Endodermal cell (in vitro differentiated cells): ENCODE measurements at regions not wholly inside any gene's neighbourhood (a gene's known extent, or its start where the extent isn't known, plus 50 kb on each side); places are given as distances from the start of the nearest gene placed in this dataset.

Experiments used
- DNase-seq: peaks from one replicate; pipeline ENCODE4 v3.0.0-alpha.2; 2017
- H3K27ac ChIP-seq: 2 replicates; pipeline ENCODE4 v1.5.1; 2013; ENCODE audit warnings: mild to moderate bottlenecking, low read depth, low read length, moderate library complexity
- H3K27me3 ChIP-seq: 2 replicates; pipeline ENCODE4 v1.6.1; 2013; ENCODE audit warnings: mild to moderate bottlenecking, low read length, moderate library complexity; ENCODE audit not compliant: insufficient read depth, control insufficient read depth, poor library complexity, severe bottlenecking
- H3K36me3 ChIP-seq: 2 replicates; pipeline ENCODE4 v1.7.0; 2013; ENCODE audit warnings: mild to moderate bottlenecking, low read length, moderate library complexity; ENCODE audit not compliant: control insufficient read depth, insufficient read depth
- H3K4me1 ChIP-seq: one replicate; pipeline ENCODE4 v1.7.0; 2013; ENCODE audit warnings: low read length; ENCODE audit not compliant: control insufficient read depth, insufficient read depth
- H3K4me3 ChIP-seq: 2 replicates; pipeline ENCODE4 v1.5.1; 2013; ENCODE audit warnings: mild to moderate bottlenecking, low read length, moderate library complexity
- H3K9ac ChIP-seq: 2 replicates; pipeline ENCODE4 v1.6.1; 2013; ENCODE audit warnings: mild to moderate bottlenecking, low read length, moderate library complexity; ENCODE audit not compliant: poor library complexity, severe bottlenecking; ENCODE audit errors: extremely low read depth
- H3K9me3 ChIP-seq: 2 replicates; pipeline ENCODE4 v1.6.1; 2013; ENCODE audit warnings: mild to moderate bottlenecking, low read length, moderate library complexity; ENCODE audit not compliant: control insufficient read depth
- H3K27ac Mint-ChIP-seq: 2 replicates; pipeline ENCODE4 v1.8.0; 2020; ENCODE audit warnings: mixed read lengths
- H3K27me3 Mint-ChIP-seq: 2 replicates; pipeline ENCODE4 v1.8.0; 2021; ENCODE audit warnings: mild to moderate bottlenecking, mixed read lengths; ENCODE audit not compliant: insufficient read depth
- H3K36me3 Mint-ChIP-seq: 2 replicates; pipeline ENCODE4 v1.8.0; 2020; ENCODE audit warnings: low read depth, mixed read lengths
- H3K4me1 Mint-ChIP-seq: 2 replicates; pipeline ENCODE4 v1.8.0; 2020; ENCODE audit warnings: mixed read lengths
- H3K4me3 Mint-ChIP-seq: 2 replicates; pipeline ENCODE4 v1.8.0; 2020; ENCODE audit warnings: mild to moderate bottlenecking, moderate library complexity, mixed read lengths
- H3K9me3 Mint-ChIP-seq: 2 replicates; pipeline ENCODE4 v1.8.0; 2020; ENCODE audit warnings: mild to moderate bottlenecking, mixed read lengths
- CTCF ChIP-seq: fragments of 200-600 bp; sonication (generic); conservative IDR thresholded peaks from 2 replicates; pipeline ENCODE4 v1.5.0; 2021; ENCODE audit warnings: antibody characterized with exemption, mild to moderate bottlenecking
- WGBS, 2 experiments: methylation state at CpG; one replicate each; pipeline versions ENCODE4 v1.1.5 to v1.1.7; 2013; ENCODE audit warnings: missing lambda C conversion rate in 2 of 2, mixed read lengths in 1 of 2; ENCODE audit not compliant: insufficient coverage in 1 of 2, insufficient read length in 1 of 2; 5-methylcytosine and 5-hydroxymethylcytosine counted together

- H3K4me1 ChIP-seq, result peaks cover 2% of the 10 kb centered on the region
- Mint-ChIP-seq H3K9me3 (peaks cover 5% of the 10 kb centered on the region), H3K4me1 (no peaks in the 10 kb centered on the region), H3K36me3 (no peaks in the 10 kb centered on the region), H3K4me3 (no peak overlapping the region), H3K27me3 (peaks cover 5% of the 10 kb centered on the region), H3K27ac (no peak overlapping the region)
- no peak for TF ChIP-seq CTCF
- 87 to 98% methylated on average over 2 of the region's 2 CpGs for WGBS, 2 experiments
- no peak overlapping the region for H3K27ac ChIP-seq
- no peaks in the 10 kb centered on the region for H3K9me3 ChIP-seq
- no peaks in the 10 kb centered on the region for H3K36me3 ChIP-seq
- DNase-seq, result peak; percentile 11
- no peak overlapping the region for H3K9ac ChIP-seq
- no peak overlapping the region for H3K4me3 ChIP-seq
- H3K27me3 ChIP-seq, result no peaks in the 10 kb centered on the region
Measured at GRCh38 chr7:35553519-35553918, 141.4 kb downstream of the HERPUD2 start.

GRCh38 chr7:35552691-35553090 is 142.2 kb downstream of the HERPUD2 start:
- H3K9me3 Mint-ChIP-seq, result no peaks in the 10 kb centered on the region
- no peak overlapping the region for H3K4me3 ChIP-seq
- H3K9me3 ChIP-seq, result no peaks in the 10 kb centered on the region
- H3K9ac ChIP-seq, result no peak overlapping the region
- peaks cover 2% of the 10 kb centered on the region for H3K4me1 ChIP-seq
- H3K4me3 Mint-ChIP-seq, result no peak overlapping the region
- no peaks in the 10 kb centered on the region for H3K4me1 Mint-ChIP-seq
- H3K27ac Mint-ChIP-seq, result no peak overlapping the region
- no peak for TF ChIP-seq CTCF
- no peak for DNase-seq
- no peaks in the 10 kb centered on the region for H3K27me3 ChIP-seq
- 75 to 90% methylated on average over 1 to 2 of the region's 2 CpGs for WGBS, 2 experiments
- H3K36me3 Mint-ChIP-seq, result no peaks in the 10 kb centered on the region
- H3K27me3 Mint-ChIP-seq, result peaks cover 5% of the 10 kb centered on the region
- no peak overlapping the region for H3K27ac ChIP-seq
- no peaks in the 10 kb centered on the region for H3K36me3 ChIP-seq

- Histone ChIP-seq H3K27ac (no peak overlapping the region), H3K9me3 (no peaks in the 10 kb centered on the region), H3K9ac (no peak overlapping the region), H3K4me1 (no peaks in the 10 kb centered on the region), H3K36me3 (no peaks in the 10 kb centered on the region), H3K4me3 (no peak overlapping the region), H3K27me3 (no peaks in the 10 kb centered on the region)
- TF ChIP-seq CTCF, result peak; percentile 52
- DNase-seq, result peak; percentile 57
- Mint-ChIP-seq H3K9me3 (no peaks in the 10 kb centered on the region), H3K4me1 (no peaks in the 10 kb centered on the region), H3K27ac (no peak overlapping the region), H3K36me3 (no peaks in the 10 kb centered on the region), H3K27me3 (peaks cover 8% of the 10 kb centered on the region), H3K4me3 (no peak overlapping the region)
- 65% methylated on average over 3 of the region's 3 CpGs; no CpG with 5 or more reads in 1 of the 2 experiments for WGBS, 2 experiments
Measured at GRCh38 chr7:35551321-35552081, 143.4 kb downstream of the HERPUD2 start.
